Stimulated activated CD4-positive, alpha-beta T cell treated with anti-CD3 and anti-CD28 coated beads, Interleukin-4, amount 100 ng/mL, for 24 hours (primary cell): ENCODE measurements at regions not wholly inside any gene's neighbourhood (a gene's known extent, or its start where the extent isn't known, plus 50 kb on each side); places are given as distances from the start of the nearest gene placed in this dataset.
"Not testable (repeated sequence)": the region's sequence is repeated elsewhere in the genome, so short reads cannot be mapped to it uniquely, and the experiment has no call there.

ENCODE experiments used
- DNase-seq: peaks from one replicate; pipeline ENCODE4 v3.0.0-alpha.2; 2020

GRCh38 chr22:27241430-27242321, 559.9 kb downstream of the MN1 start:
- DNase-seq: no peak

GRCh38 chr22:27242474-27242873, 559.1 kb downstream of the MN1 start:
- no peak for DNase-seq

- no peak for DNase-seq
Observed at GRCh38 chr22:27242917-27243589, 558.5 kb downstream of the MN1 start.

GRCh38 chr22:27244328-27244727, 557.2 kb downstream of the MN1 start:
- DNase-seq: no peak

- no peak for DNase-seq
Observed at GRCh38 chr22:27245056-27245455, 556.5 kb downstream of the MN1 start.

GRCh38 chr22:27246558-27246957, 555.0 kb downstream of the MN1 start:
- DNase-seq: no peak

- no peak for DNase-seq
Observed at GRCh38 chr22:27247701-27248434, 553.7 kb downstream of the MN1 start.

GRCh38 chr22:27250418-27250817, 551.1 kb downstream of the MN1 start:
- no peak for DNase-seq

- no peak for DNase-seq
Observed at GRCh38 chr22:27250886-27251285, 550.7 kb downstream of the MN1 start.

- DNase-seq: no peak
Observed at GRCh38 chr22:27251563-27251962, 550.0 kb downstream of the MN1 start.

- no peak for DNase-seq
Observed at GRCh38 chr22:27252282-27253049, 549.1 kb downstream of the MN1 start.

- DNase-seq: no peak
Observed at GRCh38 chr22:27253108-27253902, 548.3 kb downstream of the MN1 start.

- DNase-seq: not testable (repeated sequence)
Observed at GRCh38 chr22:27254063-27254462, 547.5 kb downstream of the MN1 start.

GRCh38 chr22:27255580-27255979, 546.0 kb downstream of the MN1 start:
- no peak for DNase-seq

- no peak for DNase-seq
Observed at GRCh38 chr22:27257987-27258386, 543.6 kb downstream of the MN1 start.

- no peak for DNase-seq
Observed at GRCh38 chr22:27258616-27259172, 542.9 kb downstream of the MN1 start.

GRCh38 chr22:27259433-27259832, 542.1 kb downstream of the MN1 start:
- no peak for DNase-seq

- DNase-seq: no peak
Observed at GRCh38 chr22:27260087-27260698, 541.4 kb downstream of the MN1 start.

- DNase-seq: no peak
Observed at GRCh38 chr22:27262361-27262760, 539.2 kb downstream of the MN1 start.

- no peak for DNase-seq
Observed at GRCh38 chr22:27264184-27264583, 537.4 kb downstream of the MN1 start.

- no peak for DNase-seq
Observed at GRCh38 chr22:27267145-27267544, 534.4 kb downstream of the MN1 start.
